IMR-90 (cell line): ENCODE measurements at regions not wholly inside any gene's neighbourhood (a gene's known extent, or its start where the extent isn't known, plus 50 kb on each side); places are given as distances from the start of the nearest gene placed in this dataset.

Experiments used
- ATAC-seq: fragments of 200-7000 bp; cut with Tn5 transposase; 2 replicates; pipeline ENCODE4 v1.9.1; 2020; ENCODE audit warnings: low read depth, mild to moderate bottlenecking, moderate library complexity
- BruUV-seq: library from RNA; stranded (reverse); fragments of 400-500 nt; replicated peaks from 2 replicates; lab custom pipeline; 2021; lab: Mats Ljungman, UMichigan
- CTCF ChIA-PET: fragments of 300-600 bp; formaldehyde crosslinking; extraction: SDS; loops from one replicate; lab custom pipeline; 2021; ENCODE audit warnings: antibody characterized with exemption; lab: Yijun Ruan, JAX
- POLR2A ChIA-PET: fragments of 300-600 bp; sonication (Branson Sonifier 250); formaldehyde crosslinking; loops from one replicate; lab custom pipeline; 2022; ENCODE audit warnings: antibody characterized with exemption; ENCODE audit not compliant: unreplicated experiment; lab: Charles Lee
- DNase-seq: peaks from one replicate; pipeline ENCODE4 v3.0.0; 2013
- H2AFZ ChIP-seq: replicated peaks from 2 replicates; pipeline ENCODE3; 2013; ENCODE audit warnings: low read length, mild to moderate bottlenecking; ENCODE audit not compliant: poor library complexity
- H2AK5ac ChIP-seq: 2 replicates; pipeline ENCODE4 v1.6.1; 2013; ENCODE audit warnings: low read depth, low read length, inconsistent platforms
- H2AK9ac ChIP-seq: replicated peaks from 2 replicates; pipeline ENCODE3; 2013; ENCODE audit warnings: mild to moderate bottlenecking, low read depth, low read length, moderate library complexity; ENCODE audit not compliant: poor library complexity
- H2BK120ac ChIP-seq: 2 replicates; pipeline ENCODE4 v1.6.1; 2013; ENCODE audit warnings: low read depth, low read length, inconsistent platforms
- H2BK15ac ChIP-seq: 3 replicates; pipeline ENCODE4 v1.6.1; 2013; ENCODE audit warnings: low read depth, low read length, inconsistent platforms
- H2BK20ac ChIP-seq: 2 replicates; pipeline ENCODE4 v1.6.1; 2013; ENCODE audit warnings: low read depth, mild to moderate bottlenecking, inconsistent platforms, low read length, moderate library complexity
- H2BK5ac ChIP-seq: 2 replicates; pipeline ENCODE4 v1.6.1; 2013; ENCODE audit warnings: mild to moderate bottlenecking, low read depth, low read length, inconsistent platforms; ENCODE audit not compliant: poor library complexity, severe bottlenecking
- H3K14ac ChIP-seq: replicated peaks from 2 replicates; pipeline ENCODE4 v1.6.1; 2013; ENCODE audit warnings: low read depth, low read length, inconsistent platforms
- H3K18ac ChIP-seq: 2 replicates; pipeline ENCODE4 v1.6.1; 2013; ENCODE audit warnings: low read depth, low read length, control low read depth
- H3K23ac ChIP-seq: 2 replicates; pipeline ENCODE4 v1.6.1; 2013; ENCODE audit warnings: low read depth, low read length, inconsistent platforms
- H3K27ac ChIP-seq: 2 replicates; pipeline ENCODE4 v1.5.1; 2013; ENCODE audit warnings: mild to moderate bottlenecking, control low read depth, low read length; ENCODE audit not compliant: insufficient read depth
- H3K27me3 ChIP-seq: 2 replicates; pipeline ENCODE4 v1.6.1; 2013; ENCODE audit warnings: low read length; ENCODE audit not compliant: control insufficient read depth, insufficient read depth
- H3K36me3 ChIP-seq: 2 replicates; pipeline ENCODE4 v1.6.1; 2013; ENCODE audit warnings: low read length, mixed read lengths; ENCODE audit not compliant: control insufficient read depth, insufficient read depth
- H3K4ac ChIP-seq: 2 replicates; pipeline ENCODE4 v1.6.1; 2013; ENCODE audit warnings: low read depth, low read length, inconsistent platforms
- H3K4me1 ChIP-seq: 2 replicates; pipeline ENCODE4 v1.6.1; 2013; ENCODE audit warnings: low read length, mixed read lengths; ENCODE audit not compliant: control insufficient read depth, insufficient read depth
- H3K4me2 ChIP-seq: 2 replicates; pipeline ENCODE4 v1.6.1; 2013; ENCODE audit warnings: low read depth, mild to moderate bottlenecking, control low read depth, low read length, moderate library complexity
- H3K4me3 ChIP-seq: 2 replicates; pipeline ENCODE4 v1.5.1; 2013; ENCODE audit warnings: low read depth, mild to moderate bottlenecking, control low read depth, low read length, moderate library complexity; ENCODE audit not compliant: insufficient read depth
- H3K56ac ChIP-seq: 2 replicates; pipeline ENCODE4 v1.6.1; 2013; ENCODE audit warnings: low read length, inconsistent platforms; ENCODE audit not compliant: insufficient read depth; ENCODE audit errors: extremely low read depth
- H3K79me1 ChIP-seq, 2 experiments: 2 replicates each; pipeline ENCODE4 v1.6.1; 2013; ENCODE audit warnings: low read length in 2 of 2, inconsistent platforms in 1 of 2, low read depth in 1 of 2
- H3K9ac ChIP-seq: 2 replicates; pipeline ENCODE4 v1.6.1; 2013; ENCODE audit warnings: low read depth, low read length, control low read depth
- H3K9me1 ChIP-seq: 2 replicates; pipeline ENCODE4 v1.6.1; 2013; ENCODE audit warnings: low read length, inconsistent platforms; ENCODE audit not compliant: insufficient read depth
- H3K9me3 ChIP-seq: 2 replicates; pipeline ENCODE4 v1.6.1; 2013; ENCODE audit warnings: low read length; ENCODE audit not compliant: control insufficient read depth, insufficient read depth
- H4K20me1 ChIP-seq: 2 replicates; pipeline ENCODE4 v1.6.1; 2013; ENCODE audit warnings: low read length, inconsistent platforms; ENCODE audit not compliant: insufficient read depth
- H4K5ac ChIP-seq: 2 replicates; pipeline ENCODE4 v1.6.1; 2013; ENCODE audit warnings: mild to moderate bottlenecking, low read depth, low read length, control low read depth
- H4K8ac ChIP-seq, 2 experiments: 2 replicates each; pipeline ENCODE4 v1.6.1; 2013; ENCODE audit warnings: low read depth in 2 of 2, low read length in 2 of 2, control low read depth in 1 of 2, inconsistent platforms in 1 of 2
- H4K91ac ChIP-seq: 2 replicates; pipeline ENCODE4 v1.6.1; 2013; ENCODE audit warnings: low read depth, low read length, inconsistent platforms; ENCODE audit not compliant: insufficient read depth
- BHLHE40 ChIP-seq: fragments of 150-350 bp; IDR thresholded peaks from 2 replicates; pipeline ENCODE4 v1.6.1; 2016; ENCODE audit warnings: mild to moderate bottlenecking, low read depth, low read length
- CEBPB ChIP-seq: IDR thresholded peaks from 2 replicates; pipeline ENCODE4 v1.6.1; 2012; ENCODE audit warnings: low read depth, low read length, improper control_type of control experiment
- FOS ChIP-seq: fragments of 150-350 bp; IDR thresholded peaks from 2 replicates; pipeline ENCODE4 v1.6.1; 2016; ENCODE audit warnings: low read depth, low read length
- MAFK ChIP-seq: IDR thresholded peaks from 2 replicates; pipeline ENCODE4 v1.6.1; 2012; ENCODE audit warnings: low read depth, low read length, improper control_type of control experiment
- MAZ ChIP-seq: IDR thresholded peaks from 2 replicates; pipeline ENCODE4 v1.6.1; 2012; ENCODE audit warnings: low read depth, mild to moderate bottlenecking, low read length, improper control_type of control experiment, moderate library complexity, borderline replicate concordance
- MXI1 ChIP-seq: IDR thresholded peaks from 2 replicates; pipeline ENCODE4 v1.6.1; 2012; ENCODE audit warnings: low read depth, mild to moderate bottlenecking, low read length, moderate library complexity, borderline replicate concordance
- NFE2L2 ChIP-seq: fragments of 150-350 bp; IDR thresholded peaks from 2 replicates; pipeline ENCODE4 v1.6.1; 2016; ENCODE audit warnings: low read depth, mild to moderate bottlenecking, low read length
- POLR2A ChIP-seq: IDR thresholded peaks from 2 replicates; pipeline ENCODE4 v1.6.1; 2012; ENCODE audit warnings: mild to moderate bottlenecking, low read depth, low read length
- RAD21 ChIP-seq: IDR thresholded peaks from 2 replicates; pipeline ENCODE4 v1.6.1; 2012; ENCODE audit warnings: low read length, improper control_type of control experiment
- RCOR1 ChIP-seq: IDR thresholded peaks from 2 replicates; pipeline ENCODE4 v1.6.1; 2012; ENCODE audit warnings: mild to moderate bottlenecking, low read length, improper control_type of control experiment; ENCODE audit not compliant: insufficient replicate concordance
- RFX5 ChIP-seq: IDR thresholded peaks from 2 replicates; pipeline ENCODE4 v1.8.0; 2012; ENCODE audit warnings: low read depth, mild to moderate bottlenecking, low read length, moderate library complexity
- SMC3 ChIP-seq: fragments of 150-350 bp; IDR thresholded peaks from 2 replicates; pipeline ENCODE4 v1.6.1; 2016; ENCODE audit warnings: low read depth, mild to moderate bottlenecking, antibody characterized with exemption, low read length, moderate library complexity
- whole genome bisulfite sequencing, 2 experiments: methylation state at CpG; one replicate each; pipeline versions ENCODE4 v1.1.5 to v1.1.7; 2013; ENCODE audit warnings: missing lambda C conversion rate in 2 of 2; ENCODE audit not compliant: insufficient read length in 1 of 2; ENCODE audit errors: extremely low coverage in 2 of 2; 5-methylcytosine and 5-hydroxymethylcytosine counted together
- dilution Hi-C: fragments of 300-500 bp; cut with HindIII; formaldehyde crosslinking; loops from one replicate; pipeline ENCODE4 v1.14.3; 2018; ENCODE audit warnings: low sequenced_read_pairs; ENCODE audit not compliant: unreplicated experiment
- in situ Hi-C: fragments of 300-500 bp; cut with MboI; formaldehyde crosslinking; loops from 3 replicates; pipeline ENCODE4 v1.14.3; 2019; ENCODE audit warnings: low sequenced_read_pairs, inconsistent platforms, mixed read lengths
- intact Hi-C: fragments of 100-400 bp; cut with micrococcal nuclease; formaldehyde crosslinking; loops from 2 replicates; pipeline ENCODE4 v1.10.0; 2022
- TF ChIP-seq, protein P1 (sequence below): conservative IDR thresholded peaks from 2 replicates; pipeline ENCODE4 v1.5.1; 2012; ENCODE audit warnings: mild to moderate bottlenecking, low read depth, low read length, improper control_type of control experiment
- TF ChIP-seq, protein P2 (sequence below): fragments of 150-350 bp; IDR thresholded peaks from 2 replicates; pipeline ENCODE4 v1.6.1; 2017; ENCODE audit warnings: mild to moderate bottlenecking, antibody characterized with exemption, low read length, low read depth
- TF ChIP-seq, protein P3 (sequence below): fragments of 150-350 bp; IDR thresholded peaks from 2 replicates; pipeline ENCODE4 v1.6.1; 2016; ENCODE audit warnings: low read depth, mild to moderate bottlenecking, low read length, moderate library complexity, borderline replicate concordance

DNA sequence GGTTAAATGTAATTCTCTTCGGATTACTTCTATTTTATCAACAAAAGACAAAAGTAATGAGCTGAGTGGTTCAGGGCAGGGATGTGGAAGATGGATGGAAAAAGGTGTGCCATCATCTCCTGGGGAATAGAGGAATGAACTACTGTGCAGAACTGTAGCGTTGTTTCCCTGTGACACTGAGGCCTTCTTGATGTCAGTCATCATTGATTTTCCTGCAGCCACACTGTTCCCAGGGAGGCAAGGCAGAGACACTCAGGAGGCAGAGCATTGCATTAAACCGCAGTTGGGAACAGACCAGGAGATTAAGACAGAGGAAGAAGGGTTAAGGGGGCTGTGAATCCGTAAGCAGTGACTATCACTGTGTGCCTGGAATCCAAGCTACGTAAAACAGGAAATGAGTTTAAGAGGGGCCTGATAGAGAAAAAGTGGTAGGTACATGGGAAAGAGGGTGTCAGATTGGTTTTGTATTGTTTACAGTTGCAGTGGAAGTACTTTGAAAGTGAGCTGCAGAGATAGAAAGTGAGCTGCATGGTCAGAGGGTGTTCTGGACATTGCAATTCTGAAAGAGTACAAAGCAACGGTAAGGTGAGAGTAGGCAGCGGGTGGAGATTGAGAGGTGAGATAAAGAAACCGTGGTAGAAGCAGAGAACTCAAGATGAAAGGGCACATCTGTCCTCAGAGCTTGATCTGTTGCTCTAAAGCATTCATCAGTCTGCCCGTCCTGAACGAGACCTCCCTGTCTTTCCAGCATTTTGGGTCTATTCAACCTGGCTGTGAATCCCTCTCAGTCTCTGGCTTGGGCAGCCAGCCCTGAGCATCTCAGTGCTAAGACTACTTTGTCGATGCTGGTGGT lies 793.4 kb upstream of the CELF4 start:
- in situ Hi-C loops: no loop called here
- H3K4me1 ChIP-seq: no peaks in the 10 kb centered on the region
- POLR2A ChIA-PET: no interaction called here

More for the DNA sequence above, 793.4 kb upstream of the CELF4 start:
- Histone ChIP-seq H3K9me1 (no peaks in the 10 kb centered on the region), H3K56ac (no peak overlapping the region), H3K27ac (no peak overlapping the region), H3K27me3 (no peaks in the 10 kb centered on the region), H3K9me3 (peaks cover 10% of the 10 kb centered on the region), H4K91ac (no peak overlapping the region), H3K14ac (no peak overlapping the region), H2AFZ (no peak overlapping the region), H3K4me2 (no peak overlapping the region), H3K18ac (no peak overlapping the region), H2BK15ac (no peak overlapping the region), H3K9ac (no peak overlapping the region), H4K20me1 (no peaks in the 10 kb centered on the region), H2BK5ac (no peak overlapping the region), H2BK120ac (no peak overlapping the region), H4K5ac (no peak overlapping the region), H3K4ac (no peak overlapping the region), H3K4me3 (no peak overlapping the region), H2AK9ac (no peak overlapping the region), H3K23ac (no peak overlapping the region), H3K79me1 (no peaks in the 10 kb centered on the region), H2BK20ac (no peak overlapping the region), H2AK5ac (no peak overlapping the region), H3K36me3 (no peaks in the 10 kb centered on the region), H4K8ac (no peak overlapping the region)
- intact Hi-C loops (no loop called here), dilution Hi-C loops (no loop called here)
- CTCF ChIA-PET: no interaction called here
- DNase-seq (no peak), ATAC-seq (no peak)
- no TSS peak for BruUV-seq
- no peak for TF ChIP-seq RAD21
- no peak for TF ChIP-seq RFX5
- TF ChIP-seq SMC3: no peak
- TF ChIP-seq POLR2A: no peak
- no peak for TF ChIP-seq BHLHE40
- TF ChIP-seq, protein P1, sequence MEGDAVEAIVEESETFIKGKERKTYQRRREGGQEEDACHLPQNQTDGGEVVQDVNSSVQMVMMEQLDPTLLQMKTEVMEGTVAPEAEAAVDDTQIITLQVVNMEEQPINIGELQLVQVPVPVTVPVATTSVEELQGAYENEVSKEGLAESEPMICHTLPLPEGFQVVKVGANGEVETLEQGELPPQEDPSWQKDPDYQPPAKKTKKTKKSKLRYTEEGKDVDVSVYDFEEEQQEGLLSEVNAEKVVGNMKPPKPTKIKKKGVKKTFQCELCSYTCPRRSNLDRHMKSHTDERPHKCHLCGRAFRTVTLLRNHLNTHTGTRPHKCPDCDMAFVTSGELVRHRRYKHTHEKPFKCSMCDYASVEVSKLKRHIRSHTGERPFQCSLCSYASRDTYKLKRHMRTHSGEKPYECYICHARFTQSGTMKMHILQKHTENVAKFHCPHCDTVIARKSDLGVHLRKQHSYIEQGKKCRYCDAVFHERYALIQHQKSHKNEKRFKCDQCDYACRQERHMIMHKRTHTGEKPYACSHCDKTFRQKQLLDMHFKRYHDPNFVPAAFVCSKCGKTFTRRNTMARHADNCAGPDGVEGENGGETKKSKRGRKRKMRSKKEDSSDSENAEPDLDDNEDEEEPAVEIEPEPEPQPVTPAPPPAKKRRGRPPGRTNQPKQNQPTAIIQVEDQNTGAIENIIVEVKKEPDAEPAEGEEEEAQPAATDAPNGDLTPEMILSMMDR: no peak
- TF ChIP-seq MAZ: no peak
- TF ChIP-seq, protein P2, sequence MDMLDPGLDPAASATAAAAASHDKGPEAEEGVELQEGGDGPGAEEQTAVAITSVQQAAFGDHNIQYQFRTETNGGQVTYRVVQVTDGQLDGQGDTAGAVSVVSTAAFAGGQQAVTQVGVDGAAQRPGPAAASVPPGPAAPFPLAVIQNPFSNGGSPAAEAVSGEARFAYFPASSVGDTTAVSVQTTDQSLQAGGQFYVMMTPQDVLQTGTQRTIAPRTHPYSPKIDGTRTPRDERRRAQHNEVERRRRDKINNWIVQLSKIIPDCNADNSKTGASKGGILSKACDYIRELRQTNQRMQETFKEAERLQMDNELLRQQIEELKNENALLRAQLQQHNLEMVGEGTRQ: no peak
- TF ChIP-seq NFE2L2: no peak
- TF ChIP-seq CEBPB: no peak
- TF ChIP-seq RCOR1: no peak
- no peak for TF ChIP-seq MAFK
- TF ChIP-seq, protein P3, sequence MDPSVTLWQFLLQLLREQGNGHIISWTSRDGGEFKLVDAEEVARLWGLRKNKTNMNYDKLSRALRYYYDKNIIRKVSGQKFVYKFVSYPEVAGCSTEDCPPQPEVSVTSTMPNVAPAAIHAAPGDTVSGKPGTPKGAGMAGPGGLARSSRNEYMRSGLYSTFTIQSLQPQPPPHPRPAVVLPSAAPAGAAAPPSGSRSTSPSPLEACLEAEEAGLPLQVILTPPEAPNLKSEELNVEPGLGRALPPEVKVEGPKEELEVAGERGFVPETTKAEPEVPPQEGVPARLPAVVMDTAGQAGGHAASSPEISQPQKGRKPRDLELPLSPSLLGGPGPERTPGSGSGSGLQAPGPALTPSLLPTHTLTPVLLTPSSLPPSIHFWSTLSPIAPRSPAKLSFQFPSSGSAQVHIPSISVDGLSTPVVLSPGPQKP: no peak
- no peak for TF ChIP-seq FOS
- TF ChIP-seq MXI1: no peak
- WGBS, 2 experiments: 45% methylated on average over 6 of the region's 11 CpGs; no CpG with 5 or more reads in 1 of the 2 experiments
